Neural cell (in vitro differentiated cells): ENCODE measurements at regions not wholly inside any gene's neighbourhood (a gene's known extent, or its start where the extent isn't known, plus 50 kb on each side); places are given as distances from the start of the nearest gene placed in this dataset.
A peak's percentile ranks its signal among the peaks of the same experiment; 100 is the strongest.

Experiments
- H2AFZ ChIP-seq: fragments of 200-600, 300-800 bp; sonication (generic), shearing (Covaris generic); 2 replicates; pipeline ENCODE4 v1.6.0; 2014; ENCODE audit warnings: low read depth, mild to moderate bottlenecking, antibody characterized with exemption, low read length, moderate library complexity
- H3F3A ChIP-seq: fragments of 200-600 bp; shearing (Covaris generic); 2 replicates; pipeline ENCODE4 v1.6.1; 2016; ENCODE audit warnings: mild to moderate bottlenecking, moderate library complexity, mixed read lengths, antibody characterized with exemption, low read length; ENCODE audit not compliant: insufficient read depth, poor library complexity, severe bottlenecking
- H3K27ac ChIP-seq: fragments of 200-600, 300-800 bp; sonication (generic), shearing (Covaris generic); 2 replicates; pipeline ENCODE4 v1.5.1; 2014; ENCODE audit warnings: mild to moderate bottlenecking, low read length, moderate library complexity
- H3K27me3 ChIP-seq: fragments of 300-800, 200-600 bp; sonication (generic), shearing (Covaris generic); 2 replicates; pipeline ENCODE4 v1.6.0; 2014; ENCODE audit warnings: mild to moderate bottlenecking, low read depth, low read length, moderate library complexity; ENCODE audit not compliant: insufficient read depth
- H3K36me3 ChIP-seq: fragments of 300-800, 200-600 bp; sonication (generic), shearing (Covaris generic); 2 replicates; pipeline ENCODE4 v1.5.1; 2014; ENCODE audit warnings: mild to moderate bottlenecking, antibody characterized with exemption, low read length, moderate library complexity; ENCODE audit not compliant: insufficient read depth
- H3K4me2 ChIP-seq: fragments of 300-800, 200-600 bp; sonication (generic), shearing (Covaris generic); 2 replicates; pipeline ENCODE4 v1.6.0; 2014; ENCODE audit warnings: mild to moderate bottlenecking, low read length
- H3K4me3 ChIP-seq: fragments of 300-800, 200-600 bp; sonication (generic), shearing (Covaris generic); 2 replicates; pipeline ENCODE4 v1.5.1; 2014; ENCODE audit warnings: mild to moderate bottlenecking, low read length, moderate library complexity
- H3K79me2 ChIP-seq: fragments of 200-600 bp; shearing (Covaris generic); replicated peaks from 2 replicates; pipeline ENCODE4 v1.6.0; 2014; ENCODE audit warnings: mild to moderate bottlenecking, low read length, moderate library complexity; ENCODE audit not compliant: insufficient read depth
- H3K9ac ChIP-seq: fragments of 300-800, 200-600 bp; sonication (generic), shearing (Covaris generic); 2 replicates; pipeline ENCODE4 v1.6.1; 2016; ENCODE audit warnings: mild to moderate bottlenecking, low read length, mixed read lengths
- H3K9me2 ChIP-seq: fragments of 200-600 bp; shearing (Covaris generic); 2 replicates; pipeline ENCODE4 v1.6.1; 2016; ENCODE audit warnings: mild to moderate bottlenecking, low read length, mixed read lengths; ENCODE audit not compliant: insufficient read depth
- H3K9me3 ChIP-seq: fragments of 200-600, 300-800 bp; sonication (generic), shearing (Covaris generic); 2 replicates; pipeline ENCODE4 v1.6.1; 2016; ENCODE audit warnings: mild to moderate bottlenecking, mixed run types, low read length, moderate library complexity, mixed read lengths
- H4K20me1 ChIP-seq: fragments of 200-600 bp; shearing (Covaris generic); 2 replicates; pipeline ENCODE4 v1.6.1; 2016; ENCODE audit warnings: mild to moderate bottlenecking, mixed run types; ENCODE audit not compliant: insufficient read depth
- EP300 ChIP-seq: fragments of 450-650 bp; conservative IDR thresholded peaks from 2 replicates; pipeline ENCODE4 v1.6.1; 2014; ENCODE audit warnings: antibody characterized with exemption, mild to moderate bottlenecking, moderate library complexity; ENCODE audit not compliant: poor library complexity, severe bottlenecking
- EZH2 ChIP-seq: fragments of 200-600, 300-800 bp; shearing (Covaris generic), sonication (generic); IDR thresholded peaks from 2 replicates; pipeline ENCODE4 v1.6.1; 2014; ENCODE audit warnings: antibody characterized with exemption, low read length, borderline replicate concordance, mild to moderate bottlenecking; ENCODE audit not compliant: insufficient read depth, poor library complexity, severe bottlenecking
- MXI1 ChIP-seq: fragments of 450-650 bp; conservative IDR thresholded peaks from 2 replicates; pipeline ENCODE4 v1.6.1; 2014; ENCODE audit warnings: antibody characterized with exemption, mild to moderate bottlenecking; ENCODE audit not compliant: poor library complexity, severe bottlenecking
- POLR2AphosphoS5 ChIP-seq: IDR thresholded peaks from 2 replicates; pipeline ENCODE4 v1.6.1; 2012
- RAD21 ChIP-seq: fragments of 450-650 bp; conservative IDR thresholded peaks from 2 replicates; pipeline ENCODE4 v1.6.1; 2014; ENCODE audit warnings: antibody characterized with exemption, mild to moderate bottlenecking, moderate library complexity
- SMC3 ChIP-seq: fragments of 450-650 bp; conservative IDR thresholded peaks from 2 replicates; pipeline ENCODE4 v1.6.1; 2014; ENCODE audit warnings: antibody characterized with exemption, mild to moderate bottlenecking, moderate library complexity; ENCODE audit not compliant: poor library complexity
- TAF1 ChIP-seq: IDR thresholded peaks from 2 replicates; pipeline ENCODE4 v1.6.1; 2012; ENCODE audit warnings: low read depth
- TF ChIP-seq, protein P1 (sequence below): fragments of 450-650 bp; IDR thresholded peaks from 2 replicates; pipeline ENCODE4 v1.5.1; 2014; ENCODE audit warnings: antibody characterized with exemption, mild to moderate bottlenecking, moderate library complexity; ENCODE audit not compliant: poor library complexity, severe bottlenecking
- TF ChIP-seq, protein P2 (sequence below): IDR thresholded peaks from 2 replicates; pipeline ENCODE4 v1.6.1; 2012; ENCODE audit warnings: borderline replicate concordance

DNA sequence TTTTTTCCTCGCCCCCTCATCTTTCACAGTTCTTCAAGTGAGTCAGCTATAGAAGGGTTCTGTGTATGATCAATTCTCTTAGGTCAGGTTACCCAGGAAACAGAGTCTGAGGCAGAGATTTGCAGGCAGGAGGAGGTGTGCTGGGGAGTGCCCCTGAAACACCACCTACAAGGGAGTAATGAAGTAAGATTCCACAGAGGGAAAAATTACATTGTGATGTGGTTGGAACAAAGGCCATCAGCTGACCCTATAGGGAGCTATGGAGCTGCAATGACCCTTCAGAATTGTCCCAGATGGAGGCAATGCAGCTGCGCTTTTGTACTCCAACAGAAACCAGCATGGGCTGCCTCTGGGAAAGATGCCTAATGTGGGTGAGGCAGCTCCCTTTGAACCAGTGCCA, 142.2 kb upstream of the CNTN3 start:
- H3K9ac ChIP-seq = no peak overlapping the region
- H3K27me3 ChIP-seq = no peaks in the 10 kb centered on the region
- peak overlapping the region; percentile 1 for H3K27ac ChIP-seq
- H3K4me3 ChIP-seq = no peak overlapping the region
- no peaks in the 10 kb centered on the region for H3K9me3 ChIP-seq
- H3K36me3 ChIP-seq = no peaks in the 10 kb centered on the region
- no peak overlapping the region for H3K4me2 ChIP-seq
- no peak overlapping the region for H2AFZ ChIP-seq
- no peaks in the 10 kb centered on the region for H4K20me1 ChIP-seq
- no peaks in the 10 kb centered on the region for H3F3A ChIP-seq
- no peaks in the 10 kb centered on the region for H3K9me2 ChIP-seq
- no peaks in the 10 kb centered on the region for H3K79me2 ChIP-seq
- TF ChIP-seq, protein P1, sequence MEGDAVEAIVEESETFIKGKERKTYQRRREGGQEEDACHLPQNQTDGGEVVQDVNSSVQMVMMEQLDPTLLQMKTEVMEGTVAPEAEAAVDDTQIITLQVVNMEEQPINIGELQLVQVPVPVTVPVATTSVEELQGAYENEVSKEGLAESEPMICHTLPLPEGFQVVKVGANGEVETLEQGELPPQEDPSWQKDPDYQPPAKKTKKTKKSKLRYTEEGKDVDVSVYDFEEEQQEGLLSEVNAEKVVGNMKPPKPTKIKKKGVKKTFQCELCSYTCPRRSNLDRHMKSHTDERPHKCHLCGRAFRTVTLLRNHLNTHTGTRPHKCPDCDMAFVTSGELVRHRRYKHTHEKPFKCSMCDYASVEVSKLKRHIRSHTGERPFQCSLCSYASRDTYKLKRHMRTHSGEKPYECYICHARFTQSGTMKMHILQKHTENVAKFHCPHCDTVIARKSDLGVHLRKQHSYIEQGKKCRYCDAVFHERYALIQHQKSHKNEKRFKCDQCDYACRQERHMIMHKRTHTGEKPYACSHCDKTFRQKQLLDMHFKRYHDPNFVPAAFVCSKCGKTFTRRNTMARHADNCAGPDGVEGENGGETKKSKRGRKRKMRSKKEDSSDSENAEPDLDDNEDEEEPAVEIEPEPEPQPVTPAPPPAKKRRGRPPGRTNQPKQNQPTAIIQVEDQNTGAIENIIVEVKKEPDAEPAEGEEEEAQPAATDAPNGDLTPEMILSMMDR = no peak
- TF ChIP-seq EP300 (no peak), SMC3 (no peak), EZH2 (no peak), TAF1 (no peak), RAD21 (no peak), MXI1 (no peak), POLR2AphosphoS5 (no peak)
- TF ChIP-seq, protein P2, sequence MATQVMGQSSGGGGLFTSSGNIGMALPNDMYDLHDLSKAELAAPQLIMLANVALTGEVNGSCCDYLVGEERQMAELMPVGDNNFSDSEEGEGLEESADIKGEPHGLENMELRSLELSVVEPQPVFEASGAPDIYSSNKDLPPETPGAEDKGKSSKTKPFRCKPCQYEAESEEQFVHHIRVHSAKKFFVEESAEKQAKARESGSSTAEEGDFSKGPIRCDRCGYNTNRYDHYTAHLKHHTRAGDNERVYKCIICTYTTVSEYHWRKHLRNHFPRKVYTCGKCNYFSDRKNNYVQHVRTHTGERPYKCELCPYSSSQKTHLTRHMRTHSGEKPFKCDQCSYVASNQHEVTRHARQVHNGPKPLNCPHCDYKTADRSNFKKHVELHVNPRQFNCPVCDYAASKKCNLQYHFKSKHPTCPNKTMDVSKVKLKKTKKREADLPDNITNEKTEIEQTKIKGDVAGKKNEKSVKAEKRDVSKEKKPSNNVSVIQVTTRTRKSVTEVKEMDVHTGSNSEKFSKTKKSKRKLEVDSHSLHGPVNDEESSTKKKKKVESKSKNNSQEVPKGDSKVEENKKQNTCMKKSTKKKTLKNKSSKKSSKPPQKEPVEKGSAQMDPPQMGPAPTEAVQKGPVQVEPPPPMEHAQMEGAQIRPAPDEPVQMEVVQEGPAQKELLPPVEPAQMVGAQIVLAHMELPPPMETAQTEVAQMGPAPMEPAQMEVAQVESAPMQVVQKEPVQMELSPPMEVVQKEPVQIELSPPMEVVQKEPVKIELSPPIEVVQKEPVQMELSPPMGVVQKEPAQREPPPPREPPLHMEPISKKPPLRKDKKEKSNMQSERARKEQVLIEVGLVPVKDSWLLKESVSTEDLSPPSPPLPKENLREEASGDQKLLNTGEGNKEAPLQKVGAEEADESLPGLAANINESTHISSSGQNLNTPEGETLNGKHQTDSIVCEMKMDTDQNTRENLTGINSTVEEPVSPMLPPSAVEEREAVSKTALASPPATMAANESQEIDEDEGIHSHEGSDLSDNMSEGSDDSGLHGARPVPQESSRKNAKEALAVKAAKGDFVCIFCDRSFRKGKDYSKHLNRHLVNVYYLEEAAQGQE = no peak

- Histone ChIP-seq H3K4me2 (no peak overlapping the region), H3K4me3 (no peak overlapping the region), H3K9me3 (no peaks in the 10 kb centered on the region), H3F3A (no peaks in the 10 kb centered on the region), H3K27ac (no peak overlapping the region), H3K36me3 (no peaks in the 10 kb centered on the region), H2AFZ (no peak overlapping the region), H3K79me2 (no peaks in the 10 kb centered on the region), H3K9me2 (no peaks in the 10 kb centered on the region), H4K20me1 (no peaks in the 10 kb centered on the region), H3K9ac (no peak overlapping the region), H3K27me3 (no peaks in the 10 kb centered on the region)
- no peak for TF ChIP-seq TAF1
- no peak for TF ChIP-seq EZH2
- TF ChIP-seq, protein P1 = no peak
- no peak for TF ChIP-seq POLR2AphosphoS5
- no peak for TF ChIP-seq RAD21
- TF ChIP-seq, protein P2 = no peak
- TF ChIP-seq MXI1 = no peak
- TF ChIP-seq SMC3 = no peak
- no peak for TF ChIP-seq EP300
Observed at GRCh38 chr3:74752290-74752689, 137.8 kb upstream of the CNTN3 start.
